Osteocyte (in vitro differentiated cells): ENCODE measurements at regions not wholly inside any gene's neighbourhood (a gene's known extent, or its start where the extent isn't known, plus 50 kb on each side); places are given as distances from the start of the nearest gene placed in this dataset.

ENCODE experiments used
- DNase-seq: peaks from one replicate; pipeline ENCODE4 v3.0.0; 2021; ENCODE audit warnings: mixed read lengths; ENCODE audit not compliant: unreplicated experiment; ENCODE audit errors: extremely low spot score
- H3K27ac Mint-ChIP-seq: one replicate; pipeline ENCODE4 v1.8.0; 2021; ENCODE audit warnings: mild to moderate bottlenecking, mixed read lengths; ENCODE audit not compliant: unreplicated experiment
- H3K27me3 Mint-ChIP-seq: one replicate; pipeline ENCODE4 v1.8.0; 2021; ENCODE audit warnings: mixed read lengths; ENCODE audit not compliant: unreplicated experiment
- H3K36me3 Mint-ChIP-seq: one replicate; pipeline ENCODE4 v1.8.0; 2021; ENCODE audit warnings: mixed read lengths; ENCODE audit not compliant: unreplicated experiment
- H3K4me1 Mint-ChIP-seq: one replicate; pipeline ENCODE4 v1.8.0; 2021; ENCODE audit warnings: mixed read lengths; ENCODE audit not compliant: unreplicated experiment
- H3K4me3 Mint-ChIP-seq: one replicate; pipeline ENCODE4 v1.8.0; 2021; ENCODE audit warnings: mild to moderate bottlenecking, moderate library complexity, mixed read lengths; ENCODE audit not compliant: unreplicated experiment
- H3K9me3 Mint-ChIP-seq: one replicate; pipeline ENCODE4 v1.8.0; 2021; ENCODE audit warnings: mixed read lengths; ENCODE audit not compliant: unreplicated experiment
- CTCF ChIP-seq: fragments of 200-600 bp; sonication (generic); IDR thresholded peaks from 2 replicates; pipeline ENCODE4 v1.5.0; 2021; ENCODE audit warnings: antibody characterized with exemption, mild to moderate bottlenecking, moderate library complexity

GRCh38 chrX:99703473-99703872 is 706.6 kb downstream of the PCDH19 start:
- no peak overlapping the region for H3K27ac Mint-ChIP-seq
- no peak overlapping the region for H3K4me3 Mint-ChIP-seq
- no peak for TF ChIP-seq CTCF
- no peaks in the 10 kb centered on the region for H3K36me3 Mint-ChIP-seq
- DNase-seq: no peak
- H3K9me3 Mint-ChIP-seq: no peaks in the 10 kb centered on the region
- no peaks in the 10 kb centered on the region for H3K4me1 Mint-ChIP-seq
- no peaks in the 10 kb centered on the region for H3K27me3 Mint-ChIP-seq

GRCh38 chrX:99698451-99698850 is 711.6 kb downstream of the PCDH19 start:
- DNase-seq: no peak
- Mint-ChIP-seq H3K27ac (no peak overlapping the region), H3K27me3 (no peaks in the 10 kb centered on the region), H3K9me3 (no peaks in the 10 kb centered on the region), H3K4me1 (no peaks in the 10 kb centered on the region), H3K4me3 (no peak overlapping the region), H3K36me3 (no peaks in the 10 kb centered on the region)
- no peak for TF ChIP-seq CTCF

DNA sequence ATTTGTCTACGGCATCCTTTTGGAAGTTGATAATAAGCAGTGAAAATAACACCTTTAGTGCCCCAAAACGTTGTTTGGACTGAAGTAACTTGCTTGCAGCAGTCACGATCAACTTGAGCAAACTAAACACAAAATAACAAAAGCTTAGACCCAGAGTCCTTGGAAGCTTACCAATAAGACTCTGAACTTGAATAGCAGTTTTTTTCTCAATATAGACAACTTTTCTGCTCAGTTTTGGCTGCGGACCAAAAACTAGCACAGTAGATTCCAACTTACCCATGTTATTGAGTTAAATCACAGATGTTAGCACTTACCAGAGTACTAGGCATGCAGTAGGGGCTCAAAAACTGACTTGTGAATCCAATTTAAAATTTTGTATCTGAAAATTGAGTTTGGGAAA is 746.9 kb downstream of the PCDH19 start:
- Mint-ChIP-seq H3K36me3 (no peaks in the 10 kb centered on the region), H3K9me3 (peaks cover 17% of the 10 kb centered on the region)
- DNase-seq: no peak

DNA sequence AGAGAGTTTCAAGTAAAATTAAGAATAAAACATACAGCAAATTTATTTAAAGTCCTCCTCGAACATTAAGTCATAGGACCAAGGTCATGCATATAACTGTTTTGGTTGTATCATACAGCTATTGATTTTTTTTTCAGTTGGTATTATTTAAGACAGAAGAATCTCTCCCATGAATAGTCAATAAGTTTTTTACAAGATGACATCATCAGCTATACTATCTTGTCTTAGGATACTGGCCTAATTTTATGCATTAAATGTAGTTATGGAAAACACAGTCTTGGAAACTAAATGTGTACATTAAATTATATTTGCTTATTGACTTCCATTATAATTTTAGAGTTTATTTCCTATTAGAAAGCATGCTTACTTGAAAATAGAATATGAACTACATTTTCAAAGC is 755.9 kb downstream of the PCDH19 start:
- no peak overlapping the region for H3K4me3 Mint-ChIP-seq
- H3K27ac Mint-ChIP-seq: no peak overlapping the region
- DNase-seq: no peak
- no peaks in the 10 kb centered on the region for H3K36me3 Mint-ChIP-seq
- peaks cover 37% of the 10 kb centered on the region for H3K9me3 Mint-ChIP-seq
- no peak for TF ChIP-seq CTCF
- no peaks in the 10 kb centered on the region for H3K27me3 Mint-ChIP-seq
- H3K4me1 Mint-ChIP-seq: no peaks in the 10 kb centered on the region

More for the DNA sequence above, 746.9 kb downstream of the PCDH19 start:
- H3K4me3 Mint-ChIP-seq: no peak overlapping the region
- no peak overlapping the region for H3K27ac Mint-ChIP-seq
- no peaks in the 10 kb centered on the region for H3K27me3 Mint-ChIP-seq
- H3K4me1 Mint-ChIP-seq: no peaks in the 10 kb centered on the region
- no peak for TF ChIP-seq CTCF

- no peak for TF ChIP-seq CTCF
- no peaks in the 10 kb centered on the region for H3K36me3 Mint-ChIP-seq
- DNase-seq: no peak
- H3K4me1 Mint-ChIP-seq: no peaks in the 10 kb centered on the region
- H3K27me3 Mint-ChIP-seq: no peaks in the 10 kb centered on the region
- no peak overlapping the region for H3K27ac Mint-ChIP-seq
- no peak overlapping the region for H3K4me3 Mint-ChIP-seq
- peaks cover 45% of the 10 kb centered on the region for H3K9me3 Mint-ChIP-seq
These were observed 756.7 kb downstream of the PCDH19 start for GRCh38 chrX:99653352-99653751.
